HG02885 (cell line): ENCODE measurements at regions not wholly inside any gene's neighbourhood (a gene's known extent, or its start where the extent isn't known, plus 50 kb on each side); places are given as distances from the start of the nearest gene placed in this dataset.
"Not testable (repeated sequence)": the region's sequence is repeated elsewhere in the genome, so short reads cannot be mapped to it uniquely, and the experiment has no call there.

Experiments used
- ATAC-seq: cut with Tn5 transposase; IDR thresholded peaks from one replicate; pipeline ENCODE4 v1.9.1; 2021; ENCODE audit warnings: mild to moderate bottlenecking; ENCODE audit not compliant: unreplicated experiment, poor library complexity

GRCh38 chr15:50857763-50858162, 50.7 kb upstream of the AP4E1 start:
- no peak for ATAC-seq

GRCh38 chr15:50854601-50855490, 53.6 kb upstream of the AP4E1 start:
- peak; percentile 98 for ATAC-seq

- ATAC-seq, result no peak
Observed at GRCh38 chr15:50850003-50850402, 58.5 kb upstream of the AP4E1 start.

- ATAC-seq, result no peak
Observed at GRCh38 chr15:50848349-50848748, 60.1 kb upstream of the AP4E1 start.

- not testable (repeated sequence) for ATAC-seq
Observed at GRCh38 chr15:50845181-50845580, 63.3 kb upstream of the AP4E1 start.

- no peak for ATAC-seq
Observed at GRCh38 chr15:50840520-50840919, 68.0 kb upstream of the AP4E1 start.

GRCh38 chr15:50837256-50837770, 71.2 kb upstream of the AP4E1 start:
- ATAC-seq, result no peak

- no peak for ATAC-seq
Observed at GRCh38 chr15:50830477-50831354, 65.2 kb upstream of the SPPL2A start.

GRCh38 chr15:50828610-50829206, 63.2 kb upstream of the SPPL2A start:
- ATAC-seq, result no peak

- no peak for ATAC-seq
Observed at GRCh38 chr15:50825946-50826345, 60.4 kb upstream of the SPPL2A start.

GRCh38 chr15:50824514-50824913, 59.0 kb upstream of the SPPL2A start:
- ATAC-seq, result no peak

- ATAC-seq, result no peak
Observed at GRCh38 chr15:50823281-50823680, 57.8 kb upstream of the SPPL2A start.

- ATAC-seq, result no peak
Observed at GRCh38 chr15:50821476-50821875, 56.0 kb upstream of the SPPL2A start.

GRCh38 chr15:50820808-50821382, 55.4 kb upstream of the SPPL2A start:
- ATAC-seq, result no peak

- ATAC-seq, result no peak
Observed at GRCh38 chr15:50819344-50819743, 53.8 kb upstream of the SPPL2A start.

- ATAC-seq, result no peak
Observed at GRCh38 chr15:50815958-50816590, 50.6 kb upstream of the SPPL2A start.
